ENCODE measurements at regions not wholly inside any gene's neighbourhood (a gene's known extent, or its start where the extent isn't known, plus 50 kb on each side); places are given as distances from the start of the nearest gene placed in this dataset.
A peak's percentile ranks its signal among the peaks of the same experiment; 100 is the strongest.

- no peaks in the 10 kb centered on the region for H4K20me1 ChIP-seq
- peaks cover 0 to 6% (median 0%) of the 10 kb centered on the region in 10 experiments; a peak in 3 of 20 replicates for H3K4me1 ChIP-seq
- no peak overlapping the region for H3K9ac ChIP-seq
- no peak overlapping the region for H3K4me3 ChIP-seq
- H3K27me3 ChIP-seq: no peaks in the 10 kb centered on the region
- no peaks in the 10 kb centered on the region for H3K9me3 ChIP-seq (replicated peaks in 1 of 11)
- no peaks in the 10 kb centered on the region for H3K36me3 ChIP-seq
- no peak overlapping the region for H3K27ac ChIP-seq
- no peak for TF ChIP-seq Cebpa-rat (IDR thresholded peaks at IDR 0.05)
- no peak overlapping the region for H3K4me2 ChIP-seq
Measured at GRCh38 chr2:122999258-122999657, 1025.8 kb upstream of the CNTNAP5 start.

DNA sequence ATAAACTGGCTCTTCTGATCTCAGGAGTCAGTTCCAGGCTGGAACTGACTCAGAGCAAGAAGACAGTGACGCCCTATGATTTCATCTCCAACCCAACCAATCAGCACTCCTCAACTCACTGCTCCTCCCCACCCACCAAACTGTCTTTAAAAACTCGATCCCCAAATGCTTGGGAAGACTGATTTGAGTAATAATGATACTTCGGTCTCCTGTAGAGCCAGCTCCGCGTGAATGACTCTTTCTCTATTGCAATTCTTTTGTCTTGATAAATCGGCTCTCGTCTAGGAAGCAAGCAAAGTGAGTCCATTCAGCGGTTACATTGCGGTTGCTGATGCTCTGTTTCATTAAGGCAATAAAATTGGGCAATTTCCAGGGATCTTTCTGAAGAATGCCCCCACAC is 1025.3 kb upstream of the CNTNAP5 start:
- no peaks in the 10 kb centered on the region for H3K27me3 ChIP-seq
- H4K20me1 ChIP-seq: no peaks in the 10 kb centered on the region
- no peak for TF ChIP-seq Cebpa-rat (IDR thresholded peaks at IDR 0.05)
- no peak overlapping the region for H3K27ac ChIP-seq
- H3K9me3 ChIP-seq (replicated peaks in 1 of 11): peaks cover 0 to 5% (median 1%) of the 10 kb centered on the region in 11 experiments; a peak in 9 of 22 replicates
- H3K4me3 ChIP-seq: no peak overlapping the region
- no peak overlapping the region for H3K4me2 ChIP-seq
- no peaks in the 10 kb centered on the region for H3K36me3 ChIP-seq
- no peak overlapping the region for H3K9ac ChIP-seq
- H3K4me1 ChIP-seq: peaks cover 0 to 6% (median 0%) of the 10 kb centered on the region in 10 experiments; a peak in 3 of 20 replicates

- Histone ChIP-seq H3K4me2 (peak overlapping the region in 2 of 11 experiments; percentile 7 to 12; a peak in 2 of 22 replicates), H3K27ac (no peak overlapping the region), H4K20me1 (no peaks in the 10 kb centered on the region), H3K36me3 (no peaks in the 10 kb centered on the region), H3K9me3 (replicated peaks in 1 of 11) (peaks cover 18 to 23% (median 20%) of the 10 kb centered on the region in 11 experiments), H3K9ac (no peak overlapping the region), H3K27me3 (no peaks in the 10 kb centered on the region), H3K4me3 (no peak overlapping the region), H3K4me1 (peaks cover 0 to 6% (median 0%) of the 10 kb centered on the region in 10 experiments; a peak in 3 of 20 replicates)
- no peak for TF ChIP-seq Cebpa-rat (IDR thresholded peaks at IDR 0.05)
Measured at GRCh38 chr2:123002660-123003248, 1022.3 kb upstream of the CNTNAP5 start.

- no peaks in the 10 kb centered on the region for H3K36me3 ChIP-seq
- no peak for TF ChIP-seq Cebpa-rat (IDR thresholded peaks at IDR 0.05)
- H3K4me1 ChIP-seq: no peaks in the 10 kb centered on the region
- H3K9me3 ChIP-seq (replicated peaks in 1 of 11): no peaks in the 10 kb centered on the region
- H4K20me1 ChIP-seq: no peaks in the 10 kb centered on the region
- H3K9ac ChIP-seq: no peak overlapping the region
- no peaks in the 10 kb centered on the region for H3K27me3 ChIP-seq
- H3K4me3 ChIP-seq: no peak overlapping the region
- H3K27ac ChIP-seq: no peak overlapping the region
- H3K4me2 ChIP-seq: no peak overlapping the region
Measured at GRCh38 chr2:123015186-123015585, 1009.9 kb upstream of the CNTNAP5 start.

GRCh38 chr2:123035541-123035940 is 989.5 kb upstream of the CNTNAP5 start:
- no peak overlapping the region for H3K4me3 ChIP-seq
- no peak overlapping the region for H3K9ac ChIP-seq
- no peaks in the 10 kb centered on the region for H4K20me1 ChIP-seq
- H3K9me3 ChIP-seq (replicated peaks in 1 of 11): no peaks in the 10 kb centered on the region
- H3K27ac ChIP-seq: no peak overlapping the region
- no peak for TF ChIP-seq Cebpa-rat (IDR thresholded peaks at IDR 0.05)
- no peaks in the 10 kb centered on the region for H3K36me3 ChIP-seq
- H3K27me3 ChIP-seq: no peaks in the 10 kb centered on the region
- H3K4me2 ChIP-seq: no peak overlapping the region
- H3K4me1 ChIP-seq: no peaks in the 10 kb centered on the region

DNA sequence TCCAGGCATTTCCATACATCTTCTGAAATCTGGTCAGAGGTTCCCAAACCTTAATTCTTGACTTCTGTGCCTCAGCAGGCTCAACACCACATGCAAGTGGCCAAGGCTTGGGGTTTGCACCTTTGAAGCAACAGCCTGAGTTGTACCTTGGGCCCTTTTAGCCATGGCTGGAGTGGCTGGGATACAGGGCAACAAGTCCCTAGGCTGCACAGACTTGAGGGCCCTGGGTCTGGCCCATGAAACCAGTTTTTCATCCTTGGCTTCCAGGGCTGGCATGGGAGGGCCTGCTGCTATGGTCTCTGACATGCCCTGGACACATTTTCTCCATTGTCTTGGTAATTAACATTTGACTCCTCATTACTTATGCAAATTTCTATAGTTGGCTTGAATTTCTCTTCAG is 988.8 kb upstream of the CNTNAP5 start:
- H4K20me1 ChIP-seq: no peaks in the 10 kb centered on the region
- H3K36me3 ChIP-seq: no peaks in the 10 kb centered on the region
- H3K27ac ChIP-seq: no peak overlapping the region
- H3K4me1 ChIP-seq: no peaks in the 10 kb centered on the region
- H3K4me2 ChIP-seq: no peak overlapping the region
- no peaks in the 10 kb centered on the region for H3K27me3 ChIP-seq
- no peak overlapping the region for H3K9ac ChIP-seq
- no peak for TF ChIP-seq Cebpa-rat (IDR thresholded peaks at IDR 0.05)
- no peak overlapping the region for H3K4me3 ChIP-seq
- H3K9me3 ChIP-seq (replicated peaks in 1 of 11): no peaks in the 10 kb centered on the region

DNA sequence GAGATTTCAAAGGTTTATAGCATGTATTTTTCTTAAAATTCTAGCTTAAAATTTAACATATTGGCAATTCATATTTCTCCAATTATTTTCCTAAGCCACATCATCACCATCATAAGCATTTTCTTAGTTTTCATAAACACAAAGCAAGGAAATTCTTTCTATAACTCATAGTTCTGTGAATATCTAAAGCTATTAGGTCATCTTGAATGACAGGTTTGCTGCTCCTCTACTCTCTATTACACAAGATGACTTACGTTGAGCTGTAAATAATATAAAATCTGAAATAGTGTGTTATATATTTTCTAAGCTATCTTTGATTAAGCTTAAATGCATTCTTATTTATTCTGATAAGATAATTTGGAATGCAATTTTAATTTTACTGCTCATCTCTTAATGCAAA is 984.6 kb upstream of the CNTNAP5 start:
- H3K36me3 ChIP-seq: no peaks in the 10 kb centered on the region
- no peaks in the 10 kb centered on the region for H3K4me1 ChIP-seq
- H3K27ac ChIP-seq: no peak overlapping the region
- no peak for TF ChIP-seq Cebpa-rat (IDR thresholded peaks at IDR 0.05)
- no peaks in the 10 kb centered on the region for H3K27me3 ChIP-seq
- H3K4me2 ChIP-seq: no peak overlapping the region
- no peaks in the 10 kb centered on the region for H3K9me3 ChIP-seq (replicated peaks in 1 of 11)
- H3K9ac ChIP-seq: no peak overlapping the region
- H3K4me3 ChIP-seq: no peak overlapping the region
- no peaks in the 10 kb centered on the region for H4K20me1 ChIP-seq

- no peaks in the 10 kb centered on the region for H3K4me1 ChIP-seq
- H3K4me3 ChIP-seq: no peak overlapping the region
- H3K4me2 ChIP-seq: no peak overlapping the region
- no peaks in the 10 kb centered on the region for H3K9me3 ChIP-seq (replicated peaks in 1 of 11)
- H3K36me3 ChIP-seq: no peaks in the 10 kb centered on the region
- no peaks in the 10 kb centered on the region for H4K20me1 ChIP-seq
- peak in 3 of 11 experiments; percentile 23 to 69 (median 34); a peak in 3 of 22 replicates for TF ChIP-seq Cebpa-rat (IDR thresholded peaks at IDR 0.05)
- H3K27ac ChIP-seq: no peak overlapping the region
- no peaks in the 10 kb centered on the region for H3K27me3 ChIP-seq
- H3K9ac ChIP-seq: no peak overlapping the region
Measured at GRCh38 chr2:123043458-123043857, 981.6 kb upstream of the CNTNAP5 start.

- H3K4me1 ChIP-seq: no peaks in the 10 kb centered on the region
- H4K20me1 ChIP-seq: no peaks in the 10 kb centered on the region
- no peaks in the 10 kb centered on the region for H3K9me3 ChIP-seq (replicated peaks in 1 of 11)
- H3K4me3 ChIP-seq: no peak overlapping the region
- H3K27me3 ChIP-seq: no peaks in the 10 kb centered on the region
- no peak overlapping the region for H3K27ac ChIP-seq
- no peak overlapping the region for H3K4me2 ChIP-seq
- H3K9ac ChIP-seq: no peak overlapping the region
- H3K36me3 ChIP-seq: no peaks in the 10 kb centered on the region
- no peak for TF ChIP-seq Cebpa-rat (IDR thresholded peaks at IDR 0.05)
Measured at GRCh38 chr2:123045713-123046112, 979.4 kb upstream of the CNTNAP5 start.

- no peaks in the 10 kb centered on the region for H3K9me3 ChIP-seq (replicated peaks in 1 of 11)
- no peak overlapping the region for H3K9ac ChIP-seq
- no peaks in the 10 kb centered on the region for H4K20me1 ChIP-seq
- no peaks in the 10 kb centered on the region for H3K27me3 ChIP-seq
- no peak for TF ChIP-seq Cebpa-rat (IDR thresholded peaks at IDR 0.05)
- no peaks in the 10 kb centered on the region for H3K36me3 ChIP-seq
- no peaks in the 10 kb centered on the region for H3K4me1 ChIP-seq
- no peak overlapping the region for H3K4me3 ChIP-seq
- no peak overlapping the region for H3K4me2 ChIP-seq
- no peak overlapping the region for H3K27ac ChIP-seq
Measured at GRCh38 chr2:123047186-123047585, 977.9 kb upstream of the CNTNAP5 start.

Data from BLaER1 treated with 17β-estradiol and CSF1 and Interleukin-3, amounts not matched to agents 10 nM and 100 nM (cell line).